HepG2 (cell line): ENCODE measurements at regions not wholly inside any gene's neighbourhood (a gene's known extent, or its start where the extent isn't known, plus 50 kb on each side); places are given as distances from the start of the nearest gene placed in this dataset.
A peak's percentile ranks its signal among the peaks of the same experiment; 100 is the strongest.

Experiments used
- ATAC-seq: fragments of 200-7000 bp; cut with Tn5 transposase; 3 replicates; pipeline ENCODE4 v1.9.1; 2020; ENCODE audit warnings: mild to moderate bottlenecking, moderate library complexity
- BruUV-seq: library from RNA; stranded (reverse); fragments of 400-500 nt; replicated peaks from 2 replicates; lab custom pipeline; 2021; lab: Mats Ljungman, UMichigan
- CTCF ChIA-PET: fragments of 300-600 bp; formaldehyde crosslinking; extraction: SDS; loops from one replicate; lab custom pipeline; 2021; ENCODE audit warnings: low total read pairs, inconsistent platforms, low intra/inter-chr PET ratio; lab: Yijun Ruan, JAX
- POLR2A ChIA-PET: fragments of 350-600 bp; sonication (Branson Sonifier 250); formaldehyde crosslinking; loops from one replicate; lab custom pipeline; 2020; ENCODE audit warnings: antibody characterized with exemption, inconsistent platforms; lab: Yijun Ruan, JAX
- DNase-seq: peaks from one replicate; pipeline ENCODE4 v3.0.0-alpha.2; 2015; ENCODE audit warnings: low spot score
- FAIRE-seq: peaks from 3 replicates; lab custom pipeline; 2011; peaks lifted over from hg19 to GRCh38; lab: Jason Lieb, UNC
- H2AFZ ChIP-seq: one replicate; pipeline ENCODE4 v1.6.1; 2011; ENCODE audit warnings: low read length, inconsistent platforms
- H3K27ac ChIP-seq: fragments of 300-600 bp; 3 replicates; pipeline ENCODE4 v1.8.0; 2011; ENCODE audit warnings: mixed run types, mild to moderate bottlenecking, mixed read lengths, low read length, inconsistent platforms; ENCODE audit not compliant: insufficient read depth; ENCODE audit errors: extremely low read length
- H3K27me3 ChIP-seq, 2 experiments: fragments of 200-600 bp in 1 of 2; 2 replicates in 1 of 2; 3 replicates in 1 of 2; pipeline versions ENCODE4 v1.6.0 to v1.8.0; 2011; ENCODE audit warnings: low read length in 2 of 2, mild to moderate bottlenecking in 2 of 2, moderate library complexity in 2 of 2, inconsistent platforms in 1 of 2; ENCODE audit not compliant: insufficient read depth in 2 of 2, control insufficient read depth in 1 of 2
- H3K36me3 ChIP-seq, 2 experiments: fragments of 200-600 bp in 1 of 2; replicated peaks in 1 of 2; 2 replicates in 1 of 2; 3 replicates in 1 of 2; pipeline versions ENCODE4 v1.5.1 to v1.8.0; 2011; ENCODE audit warnings: low read length in 2 of 2, inconsistent platforms in 1 of 2; ENCODE audit not compliant: insufficient read depth in 2 of 2, control insufficient read depth in 1 of 2
- H3K4me1 ChIP-seq: 2 replicates; pipeline ENCODE4 v1.5.1; 2012; ENCODE audit warnings: low read length, inconsistent platforms; ENCODE audit not compliant: insufficient read depth
- H3K4me2 ChIP-seq: 2 replicates; pipeline ENCODE4 v1.6.0; 2011; ENCODE audit warnings: low read depth, low read length, inconsistent platforms
- H3K4me3 ChIP-seq, 3 experiments: fragments of 200-600 bp in 1 of 3; sonication (generic), shearing (Covaris generic) in 1 of 3; replicated peaks in 1 of 3; 2 replicates each; pipeline ENCODE4 v1.5.1; 2011 to 2016; ENCODE audit warnings: low read length in 3 of 3, inconsistent platforms in 2 of 3, low read depth in 2 of 3, mild to moderate bottlenecking in 2 of 3, control low read depth in 1 of 3, mixed read lengths in 1 of 3; ENCODE audit not compliant: insufficient read depth in 1 of 3
- H3K79me2 ChIP-seq: one replicate; pipeline ENCODE4 v1.6.1; 2011; ENCODE audit warnings: low read length, inconsistent platforms; ENCODE audit not compliant: insufficient read depth
- H3K9ac ChIP-seq: 2 replicates; pipeline ENCODE4 v1.6.0; 2011; ENCODE audit warnings: mild to moderate bottlenecking, low read depth, low read length, inconsistent platforms; ENCODE audit not compliant: insufficient read depth
- H3K9me3 ChIP-seq: 2 replicates; pipeline ENCODE4 v1.5.1; 2012; ENCODE audit warnings: mild to moderate bottlenecking, low read length
- H4K20me1 ChIP-seq: 2 replicates; pipeline ENCODE4 v1.6.0; 2011; ENCODE audit warnings: inconsistent platforms, mild to moderate bottlenecking, low read length, moderate library complexity; ENCODE audit not compliant: insufficient read depth
- DMAP1 ChIP-seq: IDR thresholded peaks from 2 replicates; pipeline ENCODE4 v1.6.1; 2016
- SATB2 ChIP-seq: sonication (generic); formaldehyde crosslinking; IDR thresholded peaks from 2 replicates; pipeline ENCODE4 v1.5.0; 2020; ENCODE audit warnings: missing genetic modification reagents
- SNAPC2 ChIP-seq: sonication (generic); formaldehyde crosslinking; IDR thresholded peaks from 2 replicates; pipeline ENCODE4 v1.8.1; 2022; ENCODE audit warnings: mild to moderate bottlenecking, missing genetic modification reagents
- WGBS: methylation state at CpG from one replicate; pipeline ENCODE4 v1.1.6; 2017; ENCODE audit warnings: low lambda C conversion rate; 5-methylcytosine and 5-hydroxymethylcytosine counted together
- in situ Hi-C: cut with HindIII; loops from 2 replicates; pipeline ENCODE4 v1.10.0; 2017; ENCODE audit warnings: low pct_unique_long_range_greater_than_20kb; ENCODE audit not compliant: extremely low pct_ligation_motif_present
- intact Hi-C: fragments of 100-400 bp; cut with micrococcal nuclease; formaldehyde crosslinking; loops from one replicate; pipeline ENCODE4 v1.10.0; 2022; ENCODE audit not compliant: unreplicated experiment
- TF ChIP-seq, protein P1 (sequence below): sonication (generic); formaldehyde crosslinking; IDR thresholded peaks from 2 replicates; pipeline ENCODE4 v1.5.0; 2020; ENCODE audit warnings: missing genetic modification reagents, mild to moderate bottlenecking, borderline replicate concordance
- TF ChIP-seq, protein P2 (sequence below): sonication (generic); formaldehyde crosslinking; IDR thresholded peaks from 2 replicates; pipeline ENCODE4 v1.4.0; 2020; ENCODE audit warnings: mild to moderate bottlenecking, missing genetic modification reagents

DNA sequence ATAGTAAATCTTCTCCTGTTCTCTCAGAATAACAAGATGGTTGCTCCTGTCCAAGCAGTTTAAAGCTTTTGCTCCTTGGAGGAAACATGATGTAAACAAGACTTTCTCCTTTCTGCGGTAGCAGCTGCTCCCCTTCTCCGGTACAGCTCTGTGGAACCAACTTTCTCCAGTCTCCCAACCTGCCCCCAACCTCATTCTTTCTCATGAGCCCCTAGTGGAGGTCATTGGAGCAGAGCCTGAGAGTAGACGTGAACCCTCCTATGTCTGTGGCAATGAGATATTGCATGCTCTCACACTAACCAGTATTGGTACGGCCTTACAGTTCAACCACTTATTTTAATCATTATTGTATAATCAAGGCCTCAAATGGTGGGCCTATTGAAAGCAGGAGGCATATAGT lies 483.8 kb upstream of the CDH10 start (continued):
- no peak for TF ChIP-seq SNAPC2 (CRISPR knock-in tag)
- TF ChIP-seq, protein P1, sequence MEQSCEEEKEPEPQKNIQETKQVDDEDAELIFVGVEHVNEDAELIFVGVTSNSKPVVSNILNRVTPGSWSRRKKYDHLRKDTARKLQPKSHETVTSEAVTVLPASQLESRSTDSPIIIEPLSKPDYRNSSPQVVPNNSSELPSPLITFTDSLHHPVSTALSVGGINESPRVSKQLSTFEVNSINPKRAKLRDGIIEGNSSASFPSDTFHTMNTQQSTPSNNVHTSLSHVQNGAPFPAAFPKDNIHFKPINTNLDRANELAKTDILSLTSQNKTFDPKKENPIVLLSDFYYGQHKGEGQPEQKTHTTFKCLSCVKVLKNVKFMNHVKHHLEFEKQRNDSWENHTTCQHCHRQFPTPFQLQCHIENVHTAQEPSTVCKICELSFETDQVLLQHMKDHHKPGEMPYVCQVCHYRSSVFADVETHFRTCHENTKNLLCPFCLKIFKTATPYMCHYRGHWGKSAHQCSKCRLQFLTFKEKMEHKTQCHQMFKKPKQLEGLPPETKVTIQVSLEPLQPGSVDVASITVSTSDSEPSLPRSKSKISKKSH (CRISPR knock-in tag): no peak

DNA sequence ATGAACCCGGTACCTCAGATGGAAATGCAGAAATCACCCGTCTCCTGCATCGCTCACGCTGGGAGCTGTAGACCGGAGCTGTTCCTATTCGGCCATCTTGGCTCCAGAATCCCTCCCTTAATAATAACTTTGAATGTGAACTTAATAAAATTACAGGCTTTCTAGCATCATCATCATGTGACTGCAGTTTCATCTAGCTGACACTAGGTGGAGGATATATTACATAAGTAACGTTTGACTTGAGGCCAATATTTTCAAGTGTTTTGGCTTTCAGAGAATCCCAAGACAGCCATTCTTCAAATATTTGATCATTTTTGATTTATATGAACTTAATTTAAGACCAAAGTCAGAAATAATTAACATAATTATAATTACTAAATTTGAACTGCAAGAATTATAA lies 474.9 kb upstream of the CDH10 start:
- no peak overlapping the region for H3K9ac ChIP-seq
- no peak for ATAC-seq
- 57% methylated on average over 6 of the region's 7 CpGs for WGBS
- no peak overlapping the region for H3K4me3 ChIP-seq
- FAIRE-seq: no peak
- no peak overlapping the region for H3K4me2 ChIP-seq
- BruUV-seq: no TSS peak
- peaks cover 23% of the 10 kb centered on the region; the same call in 1 of the 2 replicates for H3K9me3 ChIP-seq
- H3K36me3 ChIP-seq: no peaks in the 10 kb centered on the region
- no peaks in the 10 kb centered on the region for H3K27me3 ChIP-seq
- POLR2A ChIA-PET: no interaction called here
- H3K79me2 ChIP-seq: no peaks in the 10 kb centered on the region
- TF ChIP-seq, protein P2, sequence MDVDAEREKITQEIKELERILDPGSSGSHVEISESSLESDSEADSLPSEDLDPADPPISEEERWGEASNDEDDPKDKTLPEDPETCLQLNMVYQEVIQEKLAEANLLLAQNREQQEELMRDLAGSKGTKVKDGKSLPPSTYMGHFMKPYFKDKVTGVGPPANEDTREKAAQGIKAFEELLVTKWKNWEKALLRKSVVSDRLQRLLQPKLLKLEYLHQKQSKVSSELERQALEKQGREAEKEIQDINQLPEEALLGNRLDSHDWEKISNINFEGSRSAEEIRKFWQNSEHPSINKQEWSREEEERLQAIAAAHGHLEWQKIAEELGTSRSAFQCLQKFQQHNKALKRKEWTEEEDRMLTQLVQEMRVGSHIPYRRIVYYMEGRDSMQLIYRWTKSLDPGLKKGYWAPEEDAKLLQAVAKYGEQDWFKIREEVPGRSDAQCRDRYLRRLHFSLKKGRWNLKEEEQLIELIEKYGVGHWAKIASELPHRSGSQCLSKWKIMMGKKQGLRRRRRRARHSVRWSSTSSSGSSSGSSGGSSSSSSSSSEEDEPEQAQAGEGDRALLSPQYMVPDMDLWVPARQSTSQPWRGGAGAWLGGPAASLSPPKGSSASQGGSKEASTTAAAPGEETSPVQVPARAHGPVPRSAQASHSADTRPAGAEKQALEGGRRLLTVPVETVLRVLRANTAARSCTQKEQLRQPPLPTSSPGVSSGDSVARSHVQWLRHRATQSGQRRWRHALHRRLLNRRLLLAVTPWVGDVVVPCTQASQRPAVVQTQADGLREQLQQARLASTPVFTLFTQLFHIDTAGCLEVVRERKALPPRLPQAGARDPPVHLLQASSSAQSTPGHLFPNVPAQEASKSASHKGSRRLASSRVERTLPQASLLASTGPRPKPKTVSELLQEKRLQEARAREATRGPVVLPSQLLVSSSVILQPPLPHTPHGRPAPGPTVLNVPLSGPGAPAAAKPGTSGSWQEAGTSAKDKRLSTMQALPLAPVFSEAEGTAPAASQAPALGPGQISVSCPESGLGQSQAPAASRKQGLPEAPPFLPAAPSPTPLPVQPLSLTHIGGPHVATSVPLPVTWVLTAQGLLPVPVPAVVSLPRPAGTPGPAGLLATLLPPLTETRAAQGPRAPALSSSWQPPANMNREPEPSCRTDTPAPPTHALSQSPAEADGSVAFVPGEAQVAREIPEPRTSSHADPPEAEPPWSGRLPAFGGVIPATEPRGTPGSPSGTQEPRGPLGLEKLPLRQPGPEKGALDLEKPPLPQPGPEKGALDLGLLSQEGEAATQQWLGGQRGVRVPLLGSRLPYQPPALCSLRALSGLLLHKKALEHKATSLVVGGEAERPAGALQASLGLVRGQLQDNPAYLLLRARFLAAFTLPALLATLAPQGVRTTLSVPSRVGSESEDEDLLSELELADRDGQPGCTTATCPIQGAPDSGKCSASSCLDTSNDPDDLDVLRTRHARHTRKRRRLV (CRISPR knock-in tag): no peak
- TF ChIP-seq DMAP1 (CRISPR knock-in tag): no peak
- TF ChIP-seq SATB2: no peak
- intact Hi-C loops: no loop called here
- H3K27ac ChIP-seq: no peak overlapping the region
- in situ Hi-C loops: no loop called here
- DNase-seq: peak; percentile 1
- H4K20me1 ChIP-seq: no peaks in the 10 kb centered on the region
- CTCF ChIA-PET: no interaction called here
- no peak overlapping the region for H2AFZ ChIP-seq
- H3K4me1 ChIP-seq: no peaks in the 10 kb centered on the region
